HL-60 (cell line): ENCODE measurements at regions not wholly inside any gene's neighbourhood (a gene's known extent, or its start where the extent isn't known, plus 50 kb on each side); places are given as distances from the start of the nearest gene placed in this dataset.

Source experiments
- DNase-seq, 2 experiments: peaks; one replicate each; pipeline ENCODE4 v3.0.0-alpha.2; 2010 to 2020; ENCODE audit warnings: low read depth in 1 of 2, low spot score in 1 of 2
- H3K27ac ChIP-seq: fragments of 250-450 bp; sonication (Bioruptor Pico); replicated peaks from 2 replicates; pipeline ENCODE4 v1.5.1; 2020; ENCODE audit warnings: mild to moderate bottlenecking, moderate library complexity
- H3K27me3 ChIP-seq: fragments of 250-450 bp; sonication (Bioruptor Pico); 2 replicates; pipeline ENCODE4 v1.5.1; 2021; ENCODE audit warnings: mild to moderate bottlenecking, moderate library complexity; ENCODE audit not compliant: insufficient read depth, poor library complexity, severe bottlenecking
- H3K4me3 ChIP-seq: replicated peaks from 2 replicates; pipeline ENCODE4 v1.5.1; 2011; ENCODE audit warnings: mild to moderate bottlenecking, control low read depth, low read length; ENCODE audit not compliant: insufficient read depth
- CTCF ChIP-seq: IDR thresholded peaks from one replicate; pipeline ENCODE4 v1.5.1; 2011; ENCODE audit warnings: low read length, control low read depth, inconsistent platforms; ENCODE audit not compliant: insufficient read depth
- GABPA ChIP-seq: IDR thresholded peaks from 2 replicates; pipeline ENCODE4 v1.6.1; 2012; ENCODE audit warnings: low read depth
- POLR2AphosphoS5 ChIP-seq: IDR thresholded peaks from 2 replicates; pipeline ENCODE4 v1.6.1; 2012; ENCODE audit warnings: low read depth
- REST ChIP-seq: IDR thresholded peaks from 2 replicates; pipeline ENCODE4 v1.6.1; 2012; ENCODE audit warnings: low read depth; ENCODE audit not compliant: insufficient replicate concordance
- SPI1 ChIP-seq: IDR thresholded peaks from 2 replicates; pipeline ENCODE4 v1.6.1; 2012; ENCODE audit warnings: low read depth, mild to moderate bottlenecking, borderline replicate concordance

- no peak for TF ChIP-seq POLR2AphosphoS5
- TF ChIP-seq GABPA = no peak
- no peak for TF ChIP-seq REST
- TF ChIP-seq SPI1 = no peak
- no peak for TF ChIP-seq CTCF
- no peak overlapping the region for H3K27ac ChIP-seq
Measured at GRCh38 chr11:119935349-119935925, 202.5 kb downstream of the TRIM29 start.

GRCh38 chr11:119934866-119935265 lies 203.0 kb downstream of the TRIM29 start:
- peaks cover 2% of the 10 kb centered on the region for H3K27me3 ChIP-seq
- H3K4me3 ChIP-seq = no peak overlapping the region
- no peak for DNase-seq
- no peak for TF ChIP-seq POLR2AphosphoS5
- TF ChIP-seq GABPA = no peak
- TF ChIP-seq SPI1 = no peak
- no peak for TF ChIP-seq CTCF
- no peak for TF ChIP-seq REST
- H3K27ac ChIP-seq = no peak overlapping the region

More at GRCh38 chr11:119935349-119935925, 202.5 kb downstream of the TRIM29 start:
- no peak for DNase-seq
- Histone ChIP-seq H3K4me3 (no peak overlapping the region), H3K27me3 (peaks cover 2% of the 10 kb centered on the region)

- peaks cover 2% of the 10 kb centered on the region for H3K27me3 ChIP-seq
- H3K27ac ChIP-seq = no peak overlapping the region
- TF ChIP-seq POLR2AphosphoS5 (no peak), SPI1 (no peak), CTCF (no peak), GABPA (no peak), REST (no peak)
- no peak overlapping the region for H3K4me3 ChIP-seq
- DNase-seq = no peak
Measured at GRCh38 chr11:119934267-119934666, 203.6 kb downstream of the TRIM29 start.
